Endodermal cell (in vitro differentiated cells): ENCODE measurements at regions not wholly inside any gene's neighbourhood (a gene's known extent, or its start where the extent isn't known, plus 50 kb on each side); places are given as distances from the start of the nearest gene placed in this dataset.
"Not testable (repeated sequence)": the region's sequence is repeated elsewhere in the genome, so short reads cannot be mapped to it uniquely, and the experiment has no call there.

Experiments used
- DNase-seq: peaks from one replicate; pipeline ENCODE4 v3.0.0-alpha.2; 2017
- H3K27ac ChIP-seq: 2 replicates; pipeline ENCODE4 v1.5.1; 2013; ENCODE audit warnings: mild to moderate bottlenecking, low read depth, low read length, moderate library complexity
- H3K27me3 ChIP-seq: 2 replicates; pipeline ENCODE4 v1.6.1; 2013; ENCODE audit warnings: mild to moderate bottlenecking, low read length, moderate library complexity; ENCODE audit not compliant: insufficient read depth, control insufficient read depth, poor library complexity, severe bottlenecking
- H3K36me3 ChIP-seq: 2 replicates; pipeline ENCODE4 v1.7.0; 2013; ENCODE audit warnings: mild to moderate bottlenecking, low read length, moderate library complexity; ENCODE audit not compliant: control insufficient read depth, insufficient read depth
- H3K4me1 ChIP-seq: one replicate; pipeline ENCODE4 v1.7.0; 2013; ENCODE audit warnings: low read length; ENCODE audit not compliant: control insufficient read depth, insufficient read depth
- H3K4me3 ChIP-seq: 2 replicates; pipeline ENCODE4 v1.5.1; 2013; ENCODE audit warnings: mild to moderate bottlenecking, low read length, moderate library complexity
- H3K9ac ChIP-seq: 2 replicates; pipeline ENCODE4 v1.6.1; 2013; ENCODE audit warnings: mild to moderate bottlenecking, low read length, moderate library complexity; ENCODE audit not compliant: poor library complexity, severe bottlenecking; ENCODE audit errors: extremely low read depth
- H3K9me3 ChIP-seq: 2 replicates; pipeline ENCODE4 v1.6.1; 2013; ENCODE audit warnings: mild to moderate bottlenecking, low read length, moderate library complexity; ENCODE audit not compliant: control insufficient read depth
- H3K27ac Mint-ChIP-seq: 2 replicates; pipeline ENCODE4 v1.8.0; 2020; ENCODE audit warnings: mixed read lengths
- H3K27me3 Mint-ChIP-seq: 2 replicates; pipeline ENCODE4 v1.8.0; 2021; ENCODE audit warnings: mild to moderate bottlenecking, mixed read lengths; ENCODE audit not compliant: insufficient read depth
- H3K36me3 Mint-ChIP-seq: 2 replicates; pipeline ENCODE4 v1.8.0; 2020; ENCODE audit warnings: low read depth, mixed read lengths
- H3K4me1 Mint-ChIP-seq: 2 replicates; pipeline ENCODE4 v1.8.0; 2020; ENCODE audit warnings: mixed read lengths
- H3K4me3 Mint-ChIP-seq: 2 replicates; pipeline ENCODE4 v1.8.0; 2020; ENCODE audit warnings: mild to moderate bottlenecking, moderate library complexity, mixed read lengths
- H3K9me3 Mint-ChIP-seq: 2 replicates; pipeline ENCODE4 v1.8.0; 2020; ENCODE audit warnings: mild to moderate bottlenecking, mixed read lengths
- CTCF ChIP-seq: fragments of 200-600 bp; sonication (generic); conservative IDR thresholded peaks from 2 replicates; pipeline ENCODE4 v1.5.0; 2021; ENCODE audit warnings: antibody characterized with exemption, mild to moderate bottlenecking
- WGBS, 2 experiments: methylation state at CpG; one replicate each; pipeline versions ENCODE4 v1.1.5 to v1.1.7; 2013; ENCODE audit warnings: missing lambda C conversion rate in 2 of 2, mixed read lengths in 1 of 2; ENCODE audit not compliant: insufficient coverage in 1 of 2, insufficient read length in 1 of 2; 5-methylcytosine and 5-hydroxymethylcytosine counted together

- WGBS, 2 experiments: 92 to 100% methylated on average over 2 to 3 of the region's 4 CpGs
- no peaks in the 10 kb centered on the region for H3K4me1 ChIP-seq
- H3K4me3 ChIP-seq: no peak overlapping the region
- H3K9me3 ChIP-seq: peaks cover 5% of the 10 kb centered on the region
- H3K27me3 ChIP-seq: no peaks in the 10 kb centered on the region
- H3K27me3 Mint-ChIP-seq: no peaks in the 10 kb centered on the region
- H3K9ac ChIP-seq: no peak overlapping the region
- no peaks in the 10 kb centered on the region for H3K4me1 Mint-ChIP-seq
- no peaks in the 10 kb centered on the region for H3K36me3 Mint-ChIP-seq
- no peak overlapping the region for H3K27ac Mint-ChIP-seq
- DNase-seq: no peak
- no peak overlapping the region for H3K4me3 Mint-ChIP-seq
- no peak overlapping the region for H3K27ac ChIP-seq
- H3K9me3 Mint-ChIP-seq: peaks cover 18% of the 10 kb centered on the region
- H3K36me3 ChIP-seq: no peaks in the 10 kb centered on the region
- no peak for TF ChIP-seq CTCF
Observed at GRCh38 chr2:208607694-208608093, 201.1 kb downstream of the PTH2R start.

- H3K4me3 ChIP-seq: no peak overlapping the region
- no peaks in the 10 kb centered on the region for H3K4me1 ChIP-seq
- no peak for TF ChIP-seq CTCF
- no peaks in the 10 kb centered on the region for H3K27me3 ChIP-seq
- peaks cover 19% of the 10 kb centered on the region for H3K9me3 Mint-ChIP-seq
- no peak overlapping the region for H3K27ac Mint-ChIP-seq
- no peak overlapping the region for H3K9ac ChIP-seq
- 89% methylated on average over 1 of the region's 1 CpG; no CpG with 5 or more reads in 1 of the 2 experiments for WGBS, 2 experiments
- H3K4me1 Mint-ChIP-seq: no peaks in the 10 kb centered on the region
- H3K27me3 Mint-ChIP-seq: no peaks in the 10 kb centered on the region
- no peaks in the 10 kb centered on the region for H3K36me3 Mint-ChIP-seq
- no peak for DNase-seq
- H3K9me3 ChIP-seq: peaks cover 5% of the 10 kb centered on the region
- no peaks in the 10 kb centered on the region for H3K36me3 ChIP-seq
- no peak overlapping the region for H3K4me3 Mint-ChIP-seq
- H3K27ac ChIP-seq: no peak overlapping the region
Observed at GRCh38 chr2:208608122-208608835, 201.7 kb downstream of the PTH2R start.

- 80 to 89% methylated on average over 1 of the region's 2 CpGs for WGBS, 2 experiments
- no peak for TF ChIP-seq CTCF
- Histone ChIP-seq H3K9ac (no peak overlapping the region), H3K27me3 (no peaks in the 10 kb centered on the region), H3K4me3 (no peak overlapping the region), H3K9me3 (peaks cover 5% of the 10 kb centered on the region), H3K36me3 (no peaks in the 10 kb centered on the region), H3K4me1 (no peaks in the 10 kb centered on the region), H3K27ac (no peak overlapping the region)
- Mint-ChIP-seq H3K9me3 (peaks cover 19% of the 10 kb centered on the region), H3K27ac (no peak overlapping the region), H3K27me3 (no peaks in the 10 kb centered on the region), H3K4me3 (no peak overlapping the region), H3K4me1 (no peaks in the 10 kb centered on the region), H3K36me3 (no peaks in the 10 kb centered on the region)
- no peak for DNase-seq
Observed at GRCh38 chr2:208609166-208609804, 202.7 kb downstream of the PTH2R start.

- H3K9ac ChIP-seq: peak overlapping the region; percentile 13
- H3K27ac Mint-ChIP-seq, H3K4me3 Mint-ChIP-seq, DNase-seq, H3K27me3 ChIP-seq, H3K27ac ChIP-seq, H3K36me3 ChIP-seq, H3K9me3 ChIP-seq, H3K36me3 Mint-ChIP-seq, H3K4me1 ChIP-seq, H3K27me3 Mint-ChIP-seq: not testable (repeated sequence)
- peak overlapping the region; percentile 48 for H3K4me3 ChIP-seq
- Mint-ChIP-seq H3K9me3 (peaks cover 16% of the 10 kb centered on the region), H3K4me1 (peaks cover 13% of the 10 kb centered on the region)
- WGBS, 2 experiments: 83 to 86% methylated on average over 1 of the region's 1 CpG
Observed at GRCh38 chr2:208615675-208616074, 209.1 kb downstream of the PTH2R start.
